Ascending aorta (tissue), 2 donors: ENCODE measurements at regions not wholly inside any gene's neighbourhood (a gene's known extent, or its start where the extent isn't known, plus 50 kb on each side); places are given as distances from the start of the nearest gene placed in this dataset.

Experiments
- DNase-seq, 2 donors: peaks; one replicate each; pipeline ENCODE4 v3.0.0-alpha.2; 2019; ENCODE audit warnings: low spot score in 2 of 2
- H3K27ac ChIP-seq, 2 donors: fragments of 200-600 bp; sonication (generic); one replicate each; pipeline ENCODE4 v1.5.1; 2016 to 2017; ENCODE audit warnings: mild to moderate bottlenecking in 1 of 2
- H3K27me3 ChIP-seq: fragments of 200-600 bp; sonication (generic); one replicate; pipeline ENCODE4 v1.5.1; 2017
- H3K36me3 ChIP-seq, 2 donors: fragments of 200-600 bp; sonication (generic); one replicate each; pipeline ENCODE4 v1.5.1; 2016
- H3K4me1 ChIP-seq, 2 donors: fragments of 200-600 bp; sonication (generic); one replicate each; pipeline ENCODE4 v1.5.1; 2016 to 2017; ENCODE audit warnings: mild to moderate bottlenecking in 1 of 2
- H3K4me3 ChIP-seq, 2 donors: fragments of 200-600 bp; sonication (generic); one replicate each; pipeline ENCODE4 v1.5.1; 2016 to 2017; ENCODE audit warnings: mild to moderate bottlenecking in 1 of 2
- H3K9me3 ChIP-seq, 2 donors: fragments of 200-600 bp; sonication (generic); one replicate each; pipeline ENCODE4 v1.5.1; 2016
- CTCF ChIP-seq, 3 experiments: fragments of 200-600 bp in 2 of 3; fragments of 450-650 bp in 1 of 3; sonication (generic) in 2 of 3; IDR thresholded peaks; one replicate each; pipeline ENCODE4 v1.5.1; 2016 to 2019; ENCODE audit warnings: antibody characterized with exemption in 3 of 3, mild to moderate bottlenecking in 1 of 3, moderate library complexity in 1 of 3
- intact Hi-C: fragments of 100-400 bp; cut with DNase I; formaldehyde crosslinking; loops from one replicate; pipeline ENCODE4 v1.15.1; 2023

GRCh38 chr1:38446936-38447335, 400.3 kb upstream of the POU3F1 start:
- no peaks in the 10 kb centered on the region for H3K36me3 ChIP-seq
- H3K9me3 ChIP-seq: no peaks in the 10 kb centered on the region
- no peaks in the 10 kb centered on the region for H3K4me1 ChIP-seq
- intact Hi-C loops: no loop called here
- TF ChIP-seq CTCF (IDR thresholded peaks at IDR 0.05): no peak
- no peak for DNase-seq
- H3K27ac ChIP-seq: no peak overlapping the region
- H3K27me3 ChIP-seq: no peaks in the 10 kb centered on the region
- H3K4me3 ChIP-seq: no peak overlapping the region

- Histone ChIP-seq H3K4me3 (no peak overlapping the region), H3K9me3 (peaks cover 0 to 8% of the 10 kb centered on the region in 2 donors), H3K27me3 (no peaks in the 10 kb centered on the region), H3K36me3 (no peaks in the 10 kb centered on the region), H3K27ac (no peak overlapping the region), H3K4me1 (no peaks in the 10 kb centered on the region)
- intact Hi-C loops: no loop called here
- no peak for DNase-seq
- TF ChIP-seq CTCF (IDR thresholded peaks at IDR 0.05): no peak
Observed at GRCh38 chr1:38444770-38445442, 398.3 kb upstream of the POU3F1 start.

- Histone ChIP-seq H3K9me3 (peaks cover 0 to 8% of the 10 kb centered on the region in 2 donors), H3K27ac (no peak overlapping the region), H3K4me3 (no peak overlapping the region), H3K36me3 (no peaks in the 10 kb centered on the region), H3K27me3 (no peaks in the 10 kb centered on the region), H3K4me1 (no peaks in the 10 kb centered on the region)
- TF ChIP-seq CTCF (IDR thresholded peaks at IDR 0.05): no peak
- no peak for DNase-seq
- intact Hi-C loops: no loop called here
Observed at GRCh38 chr1:38444311-38444710, 397.7 kb upstream of the POU3F1 start.

- Histone ChIP-seq H3K36me3 (no peaks in the 10 kb centered on the region), H3K27me3 (no peaks in the 10 kb centered on the region), H3K27ac (no peak overlapping the region), H3K9me3 (peaks cover 0 to 8% of the 10 kb centered on the region in 2 donors), H3K4me1 (no peaks in the 10 kb centered on the region), H3K4me3 (no peak overlapping the region)
- no peak for TF ChIP-seq CTCF (IDR thresholded peaks at IDR 0.05)
- DNase-seq: no peak
- intact Hi-C loops: no loop called here
Observed at GRCh38 chr1:38440402-38440801, 393.8 kb upstream of the POU3F1 start.

GRCh38 chr1:38436749-38437148, 390.2 kb upstream of the POU3F1 start:
- Histone ChIP-seq H3K4me3 (no peak overlapping the region), H3K36me3 (no peaks in the 10 kb centered on the region), H3K4me1 (no peaks in the 10 kb centered on the region), H3K9me3 (peaks cover 0 to 8% of the 10 kb centered on the region in 2 donors), H3K27me3 (no peaks in the 10 kb centered on the region), H3K27ac (no peak overlapping the region)
- intact Hi-C loops: no loop called here
- TF ChIP-seq CTCF (IDR thresholded peaks at IDR 0.05): no peak
- no peak for DNase-seq

- no peak overlapping the region for H3K4me3 ChIP-seq
- no peak for TF ChIP-seq CTCF (IDR thresholded peaks at IDR 0.05)
- no peaks in the 10 kb centered on the region for H3K36me3 ChIP-seq
- no peak for DNase-seq
- H3K9me3 ChIP-seq: peaks cover 0 to 8% of the 10 kb centered on the region in 2 donors
- intact Hi-C loops: no loop called here
- H3K4me1 ChIP-seq: no peaks in the 10 kb centered on the region
- H3K27me3 ChIP-seq: no peaks in the 10 kb centered on the region
- no peak overlapping the region for H3K27ac ChIP-seq
Observed at GRCh38 chr1:38436006-38436405, 389.4 kb upstream of the POU3F1 start.
